B cell (primary cell): ENCODE measurements at regions not wholly inside any gene's neighbourhood (a gene's known extent, or its start where the extent isn't known, plus 50 kb on each side); places are given as distances from the start of the nearest gene placed in this dataset.

Experiments
- ATAC-seq: fragments of 200-7000 bp; cut with Tn5 transposase; one replicate; pipeline ENCODE4 v1.10.0; 2021; ENCODE audit warnings: low read depth, mild to moderate bottlenecking, moderate number of reproducible peaks, moderate library complexity
- CTCF ChIA-PET: fragments of 350-600 bp; sonication (Branson Sonifier 250); formaldehyde crosslinking; loops from one replicate; lab custom pipeline; 2021; ENCODE audit warnings: antibody characterized with exemption, inconsistent platforms; lab: Charles Lee
- POLR2A ChIA-PET: fragments of 350-600 bp; sonication (Branson Sonifier 250); formaldehyde crosslinking; loops from one replicate; lab custom pipeline; 2021; ENCODE audit warnings: antibody characterized with exemption; lab: Charles Lee
- DNase-seq: peaks from one replicate; pipeline ENCODE4 v3.0.0; 2013
- H2AFZ ChIP-seq: 2 replicates; pipeline ENCODE4 v1.6.1; 2012; ENCODE audit warnings: mild to moderate bottlenecking, low read depth, low read length; ENCODE audit not compliant: insufficient read depth, poor library complexity, severe bottlenecking
- H3K27ac ChIP-seq, 2 donors: 1 replicate in 1 of 2; 2 replicates in 1 of 2; pipeline ENCODE4 v1.5.1; 2012 to 2013; ENCODE audit warnings: low read length in 2 of 2, mild to moderate bottlenecking in 2 of 2, moderate library complexity in 1 of 2
- H3K27me3 ChIP-seq, 4 experiments: fragments of 200-600 bp in 1 of 4; sonication (generic) in 1 of 4; replicated peaks in 1 of 4; 1 replicate in 2 of 4; 2 replicates in 2 of 4; pipeline versions ENCODE4 v1.6.1 to v1.7.0; 2013 to 2016; ENCODE audit warnings: low read length in 3 of 4, mild to moderate bottlenecking in 2 of 4, mixed read lengths in 1 of 4, moderate library complexity in 1 of 4; ENCODE audit not compliant: insufficient read depth in 4 of 4, control insufficient read depth in 3 of 4; ENCODE audit errors: control extremely low read depth in 1 of 4
- H3K36me3 ChIP-seq, 2 experiments: replicated peaks in 1 of 2; 1 replicate in 1 of 2; 2 replicates in 1 of 2; pipeline versions ENCODE4 v1.6.1 to v1.7.1; 2013; ENCODE audit warnings: low read length in 1 of 2; ENCODE audit not compliant: insufficient read depth in 2 of 2, control insufficient read depth in 1 of 2; ENCODE audit errors: control extremely low read depth in 1 of 2, extremely low read depth in 1 of 2
- H3K4me1 ChIP-seq, 2 donors: fragments of 200-600 bp in 1 of 2; sonication (generic) in 1 of 2; 1 replicate in 1 of 2; 2 replicates in 1 of 2; pipeline versions ENCODE4 v1.5.1 to v1.6.1; 2013 to 2017; ENCODE audit warnings: low read length in 2 of 2; ENCODE audit not compliant: control insufficient read depth in 2 of 2, insufficient read depth in 2 of 2
- H3K4me2 ChIP-seq: replicated peaks from 2 replicates; pipeline ENCODE3; 2012; ENCODE audit warnings: mild to moderate bottlenecking, low read depth, low read length; ENCODE audit not compliant: poor library complexity, severe bottlenecking
- H3K4me3 ChIP-seq, 5 experiments: fragments of 200-600 bp in 1 of 5; sonication (generic) in 1 of 5; 1 replicate in 3 of 5; 2 replicates in 2 of 5; pipeline versions ENCODE4 v1.5.1 to v1.7.0; 2011 to 2016; ENCODE audit warnings: low read length in 4 of 5, mild to moderate bottlenecking in 4 of 5, low read depth in 2 of 5, control low read depth in 1 of 5, moderate library complexity in 1 of 5; ENCODE audit not compliant: insufficient read depth in 1 of 5; ENCODE audit errors: control extremely low read depth in 1 of 5, extremely low read depth in 1 of 5
- H3K79me2 ChIP-seq: fragments of 200-600 bp; sonication (generic); one replicate; pipeline ENCODE4 v1.6.0; 2016; ENCODE audit warnings: low read length; ENCODE audit not compliant: control insufficient read depth, insufficient read depth
- H3K9ac ChIP-seq: fragments of 200-600 bp; sonication (generic); 2 replicates; pipeline ENCODE4 v1.6.1; 2017; ENCODE audit warnings: mild to moderate bottlenecking, low read length, moderate library complexity
- H3K9me3 ChIP-seq, 3 donors: one replicate each; pipeline versions ENCODE4 v1.6.1 to v1.7.1; 2013; ENCODE audit warnings: low read length in 2 of 3; ENCODE audit not compliant: control insufficient read depth in 2 of 3, insufficient read depth in 1 of 3; ENCODE audit errors: control extremely low read depth in 1 of 3
- H4K20me1 ChIP-seq: 2 replicates; pipeline ENCODE4 v1.6.0; 2012; ENCODE audit warnings: mild to moderate bottlenecking, low read length; ENCODE audit not compliant: insufficient read depth, control insufficient read depth, poor library complexity, severe bottlenecking
- H3K27ac Mint-ChIP-seq: one replicate; pipeline ENCODE4 v1.8.0; 2021; ENCODE audit warnings: mixed read lengths
- H3K27me3 Mint-ChIP-seq: one replicate; pipeline ENCODE4 v1.8.0; 2021; ENCODE audit warnings: mixed read lengths
- H3K4me1 Mint-ChIP-seq: one replicate; pipeline ENCODE4 v1.8.0; 2021; ENCODE audit warnings: mixed read lengths
- H3K4me3 Mint-ChIP-seq: one replicate; pipeline ENCODE4 v1.8.0; 2021; ENCODE audit warnings: mixed read lengths
- H3K9me3 Mint-ChIP-seq: one replicate; pipeline ENCODE4 v1.8.0; 2022; ENCODE audit warnings: mixed read lengths; ENCODE audit not compliant: insufficient read depth
- EZH2 ChIP-seq: IDR thresholded peaks from 2 replicates; pipeline ENCODE4 v1.6.1; 2012; ENCODE audit warnings: borderline replicate concordance, low read depth, mild to moderate bottlenecking, moderate library complexity, low read length; ENCODE audit not compliant: insufficient read depth, poor library complexity, severe bottlenecking
- WGBS: methylation state at CpG from one replicate; pipeline ENCODE4 v1.1.5; 2013; ENCODE audit warnings: missing lambda C conversion rate; ENCODE audit not compliant: insufficient coverage; 5-methylcytosine and 5-hydroxymethylcytosine counted together
- intact Hi-C: fragments of 100-400 bp; cut with micrococcal nuclease; formaldehyde crosslinking; loops from one replicate; pipeline ENCODE4 v1.10.0; 2022
- TF ChIP-seq, protein P1 (sequence below): fragments of 200-600 bp; IDR thresholded peaks from one replicate; pipeline ENCODE4 v1.8.0; 2022; ENCODE audit warnings: antibody characterized with exemption, mild to moderate bottlenecking

DNA sequence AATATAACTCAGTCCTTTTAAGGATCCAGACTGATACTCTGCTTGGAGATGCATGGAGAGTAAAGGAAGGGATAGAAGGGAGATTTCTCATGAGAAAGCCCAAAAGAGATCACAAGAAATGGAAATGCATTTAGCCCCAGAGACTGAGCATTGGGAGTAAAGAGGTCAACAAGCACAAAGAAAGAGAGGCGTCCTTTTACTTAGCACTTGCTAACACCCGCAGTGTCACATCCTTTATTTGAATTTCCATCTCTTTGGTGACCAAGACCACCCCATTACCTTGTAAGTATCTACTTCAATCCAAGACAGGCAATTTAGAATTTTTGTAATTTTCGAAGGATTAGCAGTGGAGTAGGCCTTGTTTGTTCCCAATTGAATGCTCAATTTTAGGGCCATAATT lies 111.8 kb upstream of the DCC start:
- Histone ChIP-seq H3K36me3 (no peaks in the 10 kb centered on the region), H3K4me2 (no peak overlapping the region), H3K9ac (no peak overlapping the region), H3K27me3 (no peaks in the 10 kb centered on the region), H3K79me2 (no peaks in the 10 kb centered on the region), H4K20me1 (no peaks in the 10 kb centered on the region), H3K9me3 (no peaks in the 10 kb centered on the region), H3K27ac (no peak overlapping the region), H2AFZ (no peak overlapping the region), H3K4me3 (no peak overlapping the region), H3K4me1 (no peaks in the 10 kb centered on the region)
- Mint-ChIP-seq H3K9me3 (no peaks in the 10 kb centered on the region), H3K4me1 (no peaks in the 10 kb centered on the region), H3K27me3 (no peaks in the 10 kb centered on the region), H3K27ac (no peak overlapping the region), H3K4me3 (no peak overlapping the region)
- intact Hi-C loops: no loop called here
- no CpG with 5 or more reads among the region's 3 CpGs for WGBS
- ATAC-seq (no peak), DNase-seq (no peak)
- ChIA-PET CTCF (no interaction called here), POLR2A (no interaction called here)
- TF ChIP-seq, protein P1, sequence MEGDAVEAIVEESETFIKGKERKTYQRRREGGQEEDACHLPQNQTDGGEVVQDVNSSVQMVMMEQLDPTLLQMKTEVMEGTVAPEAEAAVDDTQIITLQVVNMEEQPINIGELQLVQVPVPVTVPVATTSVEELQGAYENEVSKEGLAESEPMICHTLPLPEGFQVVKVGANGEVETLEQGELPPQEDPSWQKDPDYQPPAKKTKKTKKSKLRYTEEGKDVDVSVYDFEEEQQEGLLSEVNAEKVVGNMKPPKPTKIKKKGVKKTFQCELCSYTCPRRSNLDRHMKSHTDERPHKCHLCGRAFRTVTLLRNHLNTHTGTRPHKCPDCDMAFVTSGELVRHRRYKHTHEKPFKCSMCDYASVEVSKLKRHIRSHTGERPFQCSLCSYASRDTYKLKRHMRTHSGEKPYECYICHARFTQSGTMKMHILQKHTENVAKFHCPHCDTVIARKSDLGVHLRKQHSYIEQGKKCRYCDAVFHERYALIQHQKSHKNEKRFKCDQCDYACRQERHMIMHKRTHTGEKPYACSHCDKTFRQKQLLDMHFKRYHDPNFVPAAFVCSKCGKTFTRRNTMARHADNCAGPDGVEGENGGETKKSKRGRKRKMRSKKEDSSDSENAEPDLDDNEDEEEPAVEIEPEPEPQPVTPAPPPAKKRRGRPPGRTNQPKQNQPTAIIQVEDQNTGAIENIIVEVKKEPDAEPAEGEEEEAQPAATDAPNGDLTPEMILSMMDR: no peak
- TF ChIP-seq EZH2: no peak

DNA sequence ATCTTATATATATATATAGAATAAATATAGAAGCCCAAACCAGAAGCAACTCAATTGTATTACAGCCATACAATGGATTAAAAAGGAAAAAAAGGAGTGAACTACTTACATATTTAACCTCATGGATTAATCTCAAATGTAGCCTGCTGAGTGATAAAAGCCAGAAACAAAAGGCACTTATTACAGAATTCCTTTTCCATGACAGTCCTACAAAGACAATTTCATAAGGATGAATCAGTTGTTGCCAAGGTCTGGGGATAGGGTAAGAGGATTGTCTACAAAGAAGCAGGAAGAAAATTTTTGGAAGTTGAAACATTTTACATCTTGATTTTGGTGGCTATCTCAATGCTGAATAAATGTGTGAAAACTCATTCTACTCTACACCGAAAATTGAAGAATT lies 103.9 kb upstream of the DCC start:
- Histone ChIP-seq H3K36me3 (no peaks in the 10 kb centered on the region), H3K27ac (no peak overlapping the region), H3K9ac (no peak overlapping the region), H3K79me2 (no peaks in the 10 kb centered on the region), H3K4me2 (no peak overlapping the region), H4K20me1 (no peaks in the 10 kb centered on the region), H3K27me3 (no peaks in the 10 kb centered on the region), H3K4me1 (no peaks in the 10 kb centered on the region), H2AFZ (no peak overlapping the region), H3K9me3 (no peaks in the 10 kb centered on the region), H3K4me3 (no peak overlapping the region)
- H3K27me3 Mint-ChIP-seq: no peaks in the 10 kb centered on the region
- H3K9me3 Mint-ChIP-seq: no peaks in the 10 kb centered on the region
- H3K4me1 Mint-ChIP-seq: no peaks in the 10 kb centered on the region
- WGBS: no CpG with 5 or more reads among the region's 1 CpG
- no peak overlapping the region for H3K4me3 Mint-ChIP-seq
- POLR2A ChIA-PET: no interaction called here
- CTCF ChIA-PET: no interaction called here
- ATAC-seq (no peak), DNase-seq (no peak)
- H3K27ac Mint-ChIP-seq: no peak overlapping the region
- TF ChIP-seq, protein P1: no peak
- no peak for TF ChIP-seq EZH2
- intact Hi-C loops: no loop called here
